ENCODE measurements at regions not wholly inside any gene's neighbourhood (a gene's known extent, or its start where the extent isn't known, plus 50 kb on each side); places are given as distances from the start of the nearest gene placed in this dataset.

DNA sequence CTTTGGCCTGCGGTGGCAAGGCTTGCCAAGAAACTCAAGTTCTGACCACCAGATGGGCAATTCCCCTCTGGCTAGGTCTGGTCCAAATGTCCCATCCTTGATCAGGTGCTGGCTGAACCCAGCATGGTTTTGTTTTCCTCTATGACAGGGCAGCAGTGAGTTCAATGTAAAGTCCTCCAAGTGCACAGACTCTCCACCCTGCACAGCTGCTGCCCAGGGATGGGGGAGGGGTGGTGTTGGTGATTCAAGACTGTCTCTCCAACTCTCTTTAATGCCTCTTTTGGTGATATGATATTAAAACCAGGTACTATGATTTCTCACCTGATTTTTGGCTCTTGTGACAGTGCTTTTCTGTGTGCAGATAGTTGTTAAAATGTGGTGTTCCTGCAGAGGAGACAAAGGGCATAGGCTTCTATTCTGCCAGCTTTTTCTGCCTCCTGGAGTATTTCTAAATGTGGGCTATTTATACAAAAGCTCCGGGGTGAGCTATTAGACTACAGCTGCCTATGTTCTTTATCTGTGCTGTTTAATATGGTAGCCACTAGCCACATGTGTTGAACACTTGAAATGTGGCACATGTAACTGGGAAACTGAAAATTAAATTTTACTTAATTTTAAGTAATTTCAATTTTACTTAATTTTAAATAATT lies 64.0 kb upstream of the STK39 start:
- Histone ChIP-seq H3K4me1 (ENCODE audit: control insufficient read depth in 1 of 2, insufficient read depth in 2 of 2, low read length in 2 of 2) (no peaks in the 10 kb centered on the region), H3K9me3 (replicated peaks in 1 of 2; ENCODE audit: control insufficient read depth in 1 of 2, insufficient read depth in 1 of 2, low read length in 2 of 2) (peaks cover 0 to 3% of the 10 kb centered on the region in 2 donors), H3K9ac (ENCODE audit: insufficient read depth, low read length, poor library complexity, severe bottlenecking) (no peak overlapping the region), H3K79me2 (ENCODE audit: insufficient read depth, low read length) (no peaks in the 10 kb centered on the region), H4K20me1 (ENCODE audit: insufficient read depth, low read length) (no peaks in the 10 kb centered on the region), H3K27ac (ENCODE audit: low read depth in 1 of 2, low read length in 2 of 2) (no peak overlapping the region), H3K4me2 (replicated peaks; ENCODE audit: extremely low read depth, low read length, poor library complexity, severe bottlenecking) (no peak overlapping the region), H2AFZ (ENCODE audit: insufficient read depth, low read depth, low read length, poor library complexity, severe bottlenecking) (no peak overlapping the region), H3K27me3 (ENCODE audit: control insufficient read depth in 2 of 2, insufficient read depth in 2 of 2, low read length in 2 of 2) (no peaks in the 10 kb centered on the region), H3K36me3 (replicated peaks in 1 of 2; ENCODE audit: control insufficient read depth in 1 of 2, insufficient read depth in 2 of 2, low read length in 2 of 2) (no peaks in the 10 kb centered on the region), H3K4me3 (replicated peaks in 1 of 3; ENCODE audit: low read depth in 2 of 3, low read length in 3 of 3) (no peak overlapping the region)
- no peaks in the 10 kb centered on the region for H3K36me3 Mint-ChIP-seq
- no peak for DNase-seq
- TF ChIP-seq, protein P1, sequence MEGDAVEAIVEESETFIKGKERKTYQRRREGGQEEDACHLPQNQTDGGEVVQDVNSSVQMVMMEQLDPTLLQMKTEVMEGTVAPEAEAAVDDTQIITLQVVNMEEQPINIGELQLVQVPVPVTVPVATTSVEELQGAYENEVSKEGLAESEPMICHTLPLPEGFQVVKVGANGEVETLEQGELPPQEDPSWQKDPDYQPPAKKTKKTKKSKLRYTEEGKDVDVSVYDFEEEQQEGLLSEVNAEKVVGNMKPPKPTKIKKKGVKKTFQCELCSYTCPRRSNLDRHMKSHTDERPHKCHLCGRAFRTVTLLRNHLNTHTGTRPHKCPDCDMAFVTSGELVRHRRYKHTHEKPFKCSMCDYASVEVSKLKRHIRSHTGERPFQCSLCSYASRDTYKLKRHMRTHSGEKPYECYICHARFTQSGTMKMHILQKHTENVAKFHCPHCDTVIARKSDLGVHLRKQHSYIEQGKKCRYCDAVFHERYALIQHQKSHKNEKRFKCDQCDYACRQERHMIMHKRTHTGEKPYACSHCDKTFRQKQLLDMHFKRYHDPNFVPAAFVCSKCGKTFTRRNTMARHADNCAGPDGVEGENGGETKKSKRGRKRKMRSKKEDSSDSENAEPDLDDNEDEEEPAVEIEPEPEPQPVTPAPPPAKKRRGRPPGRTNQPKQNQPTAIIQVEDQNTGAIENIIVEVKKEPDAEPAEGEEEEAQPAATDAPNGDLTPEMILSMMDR (IDR thresholded peaks at IDR 0.05) = no peak
- H3K27ac Mint-ChIP-seq = no peak overlapping the region
- H3K4me1 Mint-ChIP-seq = no peaks in the 10 kb centered on the region
- H3K9me3 Mint-ChIP-seq = peaks cover 2 to 14% (median 8%) of the 10 kb centered on the region in 7 donors
- intact Hi-C loops (cut with micrococcal nuclease) = no loop called here
- H3K27me3 Mint-ChIP-seq (ENCODE audit: low read depth in 3 of 3) = peaks cover 0 to 1% (median 0%) of the 10 kb centered on the region in 3 donors
- H3K4me3 Mint-ChIP-seq = no peak overlapping the region
- 100% methylated on average over 2 of the region's 2 CpGs for WGBS (ENCODE audit: insufficient coverage)

DNA sequence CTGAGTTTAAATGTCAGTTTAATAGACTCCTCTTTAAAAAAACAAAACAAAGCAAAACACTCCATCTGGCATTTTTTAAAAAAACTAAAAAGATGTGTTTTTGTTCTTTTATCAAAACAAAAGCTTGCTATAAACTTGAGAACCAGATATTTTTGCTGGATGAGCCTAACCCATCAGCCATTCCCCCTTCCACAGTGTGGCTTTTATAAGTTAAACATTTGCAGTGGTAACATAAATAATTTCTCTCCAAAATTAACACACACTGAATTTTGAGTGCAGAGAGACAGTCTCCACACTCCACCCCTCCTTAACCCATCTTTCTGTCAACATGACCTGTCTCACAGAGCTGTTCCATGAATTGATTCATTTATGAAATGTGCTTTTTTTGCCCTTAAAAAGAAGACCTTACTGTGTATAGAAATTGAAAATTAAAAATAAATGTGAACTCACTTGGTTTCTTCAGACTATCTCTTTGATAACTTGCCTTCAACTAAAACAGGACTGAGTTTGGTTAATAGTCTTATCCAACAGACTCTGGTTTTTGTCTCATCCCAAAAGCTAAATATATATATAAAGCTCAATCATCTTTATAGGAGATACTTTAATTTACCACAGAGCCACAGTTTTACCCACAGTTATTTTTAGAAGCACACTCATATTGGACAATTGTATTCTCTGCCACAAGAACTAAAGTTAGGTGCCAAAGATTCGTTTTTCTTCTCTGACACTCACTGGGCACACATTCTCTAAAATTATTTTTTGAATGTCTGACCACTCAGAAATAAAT lies 64.8 kb upstream of the STK39 start:
- TF ChIP-seq, protein P1 (IDR thresholded peaks at IDR 0.05) = no peak
- H3K9ac ChIP-seq (ENCODE audit: insufficient read depth, low read length, poor library complexity, severe bottlenecking) = no peak overlapping the region
- no peak for DNase-seq
- Mint-ChIP-seq H3K4me3 (no peak overlapping the region), H3K9me3 (peaks cover 2 to 9% (median 6%) of the 10 kb centered on the region in 7 donors), H3K27ac (no peak overlapping the region), H3K4me1 (no peaks in the 10 kb centered on the region), H3K27me3 (ENCODE audit: low read depth in 3 of 3) (peaks cover 0 to 2% (median 1%) of the 10 kb centered on the region in 3 donors), H3K36me3 (no peaks in the 10 kb centered on the region)
- no peaks in the 10 kb centered on the region for H3K36me3 ChIP-seq (replicated peaks in 1 of 2; ENCODE audit: control insufficient read depth in 1 of 2, insufficient read depth in 2 of 2, low read length in 2 of 2)
- H3K27me3 ChIP-seq (ENCODE audit: control insufficient read depth in 2 of 2, insufficient read depth in 2 of 2, low read length in 2 of 2) = no peaks in the 10 kb centered on the region
- no peak overlapping the region for H3K4me2 ChIP-seq (replicated peaks; ENCODE audit: extremely low read depth, low read length, poor library complexity, severe bottlenecking)
- no peaks in the 10 kb centered on the region for H3K4me1 ChIP-seq (ENCODE audit: control insufficient read depth in 1 of 2, insufficient read depth in 2 of 2, low read length in 2 of 2)
- H3K27ac ChIP-seq (ENCODE audit: low read depth in 1 of 2, low read length in 2 of 2) = no peak overlapping the region
- no peak overlapping the region for H2AFZ ChIP-seq (ENCODE audit: insufficient read depth, low read depth, low read length, poor library complexity, severe bottlenecking)
- H3K9me3 ChIP-seq (replicated peaks in 1 of 2; ENCODE audit: control insufficient read depth in 1 of 2, insufficient read depth in 1 of 2, low read length in 2 of 2) = peaks cover 0 to 3% of the 10 kb centered on the region in 2 donors
- intact Hi-C loops (cut with micrococcal nuclease) = no loop called here
- no peaks in the 10 kb centered on the region for H3K79me2 ChIP-seq (ENCODE audit: insufficient read depth, low read length)
- H4K20me1 ChIP-seq (ENCODE audit: insufficient read depth, low read length) = no peaks in the 10 kb centered on the region
- no CpG with 5 or more reads among the region's 1 CpG for WGBS (ENCODE audit: insufficient coverage)
- no peak overlapping the region for H3K4me3 ChIP-seq (replicated peaks in 1 of 3; ENCODE audit: low read depth in 2 of 3, low read length in 3 of 3)
